Kidney glomerular epithelial cell (primary cell): ENCODE measurements at regions not wholly inside any gene's neighbourhood (a gene's known extent, or its start where the extent isn't known, plus 50 kb on each side); places are given as distances from the start of the nearest gene placed in this dataset.

Experiments
- DNase-seq: peaks from one replicate; lab custom pipeline; 2025; lab: John Stamatoyannopoulos, UW

GRCh38 chr1:239601108-239601507 is 214.7 kb downstream of the CHRM3 start:
- DNase-seq = no peak

- DNase-seq = no peak
These were observed 217.2 kb downstream of the CHRM3 start for GRCh38 chr1:239603530-239603929.

GRCh38 chr1:239606850-239607400 is 220.6 kb downstream of the CHRM3 start:
- no peak for DNase-seq

- DNase-seq = no peak
These were observed 222.1 kb downstream of the CHRM3 start for GRCh38 chr1:239608469-239608868.

- no peak for DNase-seq
These were observed 226.0 kb downstream of the CHRM3 start for GRCh38 chr1:239612379-239612778.

- DNase-seq = no peak
These were observed 230.3 kb downstream of the CHRM3 start for GRCh38 chr1:239616673-239617072.

- no peak for DNase-seq
These were observed 230.9 kb downstream of the CHRM3 start for GRCh38 chr1:239617259-239617658.

GRCh38 chr1:239617731-239618130 is 231.4 kb downstream of the CHRM3 start:
- DNase-seq = no peak

- no peak for DNase-seq
These were observed 232.8 kb downstream of the CHRM3 start for GRCh38 chr1:239619190-239619589.

- no peak for DNase-seq
These were observed 244.4 kb downstream of the CHRM3 start for GRCh38 chr1:239630767-239631166.

- no peak for DNase-seq
These were observed 247.1 kb downstream of the CHRM3 start for GRCh38 chr1:239633432-239633831.

- no peak for DNase-seq
These were observed 248.9 kb downstream of the CHRM3 start for GRCh38 chr1:239635276-239635675.

- no peak for DNase-seq
These were observed 250.0 kb downstream of the CHRM3 start for GRCh38 chr1:239636347-239636746.

- no peak for DNase-seq
These were observed 258.2 kb downstream of the CHRM3 start for GRCh38 chr1:239644604-239645003.

GRCh38 chr1:239647045-239647444 is 260.7 kb downstream of the CHRM3 start:
- DNase-seq = no peak

GRCh38 chr1:239647964-239648632 is 261.7 kb downstream of the CHRM3 start:
- DNase-seq = no peak

- DNase-seq = no peak
These were observed 268.7 kb downstream of the CHRM3 start for GRCh38 chr1:239655023-239655422.

GRCh38 chr1:239657291-239657690 is 270.9 kb downstream of the CHRM3 start:
- DNase-seq = no peak

- no peak for DNase-seq
These were observed 276.6 kb downstream of the CHRM3 start for GRCh38 chr1:239662950-239663349.

GRCh38 chr1:239672256-239672655 is 285.9 kb downstream of the CHRM3 start:
- no peak for DNase-seq

GRCh38 chr1:239675735-239676134 is 289.4 kb downstream of the CHRM3 start:
- no peak for DNase-seq

GRCh38 chr1:239676522-239677273 is 290.3 kb downstream of the CHRM3 start:
- no peak for DNase-seq

GRCh38 chr1:239677362-239677761 is 291.0 kb downstream of the CHRM3 start:
- no peak for DNase-seq
